ENCODE measurements at regions not wholly inside any gene's neighbourhood (a gene's known extent, or its start where the extent isn't known, plus 50 kb on each side); places are given as distances from the start of the nearest gene placed in this dataset.
"Not testable (repeated sequence)": the region's sequence is repeated elsewhere in the genome, so short reads cannot be mapped to it uniquely, and the experiment has no call there.

DNA sequence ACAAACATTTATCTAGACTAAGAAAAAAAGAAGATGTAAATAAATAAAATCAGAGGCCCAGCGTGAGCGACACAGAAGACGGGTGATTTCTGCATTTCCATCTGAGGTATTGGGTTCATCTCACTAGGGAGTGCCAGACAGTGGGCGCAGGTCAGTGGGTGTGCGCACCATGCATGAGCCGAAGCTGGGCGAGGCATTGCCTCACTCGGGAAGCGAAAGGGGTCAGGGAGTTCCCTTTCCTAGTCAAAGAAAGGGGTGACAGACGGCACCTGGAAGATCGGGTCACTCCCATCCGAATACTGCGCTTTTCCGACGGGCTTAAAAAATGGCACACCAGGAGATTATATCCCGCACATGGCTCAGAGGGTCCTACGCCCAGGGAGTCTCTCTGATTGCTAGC lies 79.5 kb upstream of the ABCD2 start:
- not testable (repeated sequence) for DNase-seq; H3K27ac ChIP-seq (ENCODE audit: low read length); H3K4me1 ChIP-seq (ENCODE audit: control insufficient read depth, insufficient read depth, low read length); H3K9me3 ChIP-seq (ENCODE audit: control insufficient read depth, low read length); H3K27me3 ChIP-seq (ENCODE audit: control insufficient read depth, insufficient read depth); H3K4me3 ChIP-seq (ENCODE audit: low read length); ATAC-seq
- intact Hi-C loops (cut with DNase I): loop anchor here in 1 of 4 donors (10.0 kb wide), 1 partner anchor 114 kb away; no protein-coding TSS in a partner anchor
- WGBS: 94% methylated on average over 17 of the region's 17 CpGs

DNA sequence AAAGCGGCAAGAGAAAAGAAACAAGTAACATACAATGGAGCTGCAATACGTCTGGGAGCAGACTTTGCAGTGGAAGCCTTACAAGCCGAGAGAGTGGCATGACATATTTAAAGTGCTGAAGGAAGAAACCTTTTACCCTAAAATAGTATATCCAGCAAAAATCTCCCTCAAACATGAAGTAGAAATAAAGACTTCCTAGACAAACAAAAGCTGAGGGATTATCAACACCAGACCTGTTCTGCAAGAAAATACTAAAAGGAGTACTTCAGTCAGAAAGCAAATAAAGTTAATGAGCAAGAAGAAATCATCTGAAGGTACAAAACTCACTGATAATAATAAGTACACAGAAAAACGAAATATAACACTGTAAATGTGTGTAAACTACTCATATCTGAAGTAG lies 77.5 kb upstream of the ABCD2 start:
- intact Hi-C loops (cut with DNase I): loop anchor here in 1 of 4 donors (10.0 kb wide), 1 partner anchor 112 kb away; no protein-coding TSS in a partner anchor
- DNase-seq (no peak), ATAC-seq (no peak)
- Histone ChIP-seq H3K4me3 (ENCODE audit: low read length) (no peak overlapping the region), H3K4me1 (ENCODE audit: control insufficient read depth, insufficient read depth, low read length) (no peaks in the 10 kb centered on the region), H3K9me3 (ENCODE audit: control insufficient read depth, low read length) (no peaks in the 10 kb centered on the region), H3K27me3 (ENCODE audit: control insufficient read depth, insufficient read depth) (no peaks in the 10 kb centered on the region), H3K27ac (ENCODE audit: low read length) (no peak overlapping the region)
- 79% methylated on average over 4 of the region's 4 CpGs for WGBS

DNA sequence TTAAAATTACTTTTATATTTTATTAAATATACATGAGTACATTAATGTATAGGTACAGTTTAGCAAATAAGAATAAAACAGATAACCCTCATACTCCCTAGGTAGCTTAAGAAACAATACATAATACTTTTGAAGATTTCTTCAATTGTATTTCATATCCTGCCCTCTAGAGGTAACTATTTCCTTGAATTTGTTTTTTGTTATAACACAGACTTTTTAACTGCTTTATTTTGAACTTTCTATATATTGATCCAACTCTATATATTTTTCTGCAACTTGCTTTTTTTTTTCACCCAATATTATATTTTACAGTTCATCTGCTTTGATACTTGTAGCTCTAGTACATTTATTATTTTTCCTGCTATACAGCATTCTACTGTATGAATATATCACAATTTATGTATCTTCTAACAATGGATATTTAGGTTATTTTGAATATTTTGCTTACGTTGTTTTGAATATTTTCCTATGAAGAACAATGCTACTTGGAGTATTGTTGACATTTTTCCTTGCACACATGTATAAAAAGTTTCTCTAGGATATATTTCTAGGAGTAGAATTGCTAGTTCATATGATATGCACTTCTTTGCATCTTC lies 72.8 kb upstream of the ABCD2 start:
- intact Hi-C loops (cut with DNase I): loop anchor here in 1 of 4 donors (10.0 kb wide), 1 partner anchor 108 kb away; no protein-coding TSS in a partner anchor
- Histone ChIP-seq H3K4me1 (ENCODE audit: control insufficient read depth, insufficient read depth, low read length) (no peaks in the 10 kb centered on the region), H3K27ac (ENCODE audit: low read length) (no peak overlapping the region), H3K9me3 (ENCODE audit: control insufficient read depth, low read length) (no peaks in the 10 kb centered on the region), H3K27me3 (ENCODE audit: control insufficient read depth, insufficient read depth) (no peaks in the 10 kb centered on the region), H3K4me3 (ENCODE audit: low read length) (no peak overlapping the region)
- 61% methylated on average over 1 of the region's 1 CpG for WGBS
- ATAC-seq (no peak), DNase-seq (no peak)

DNA sequence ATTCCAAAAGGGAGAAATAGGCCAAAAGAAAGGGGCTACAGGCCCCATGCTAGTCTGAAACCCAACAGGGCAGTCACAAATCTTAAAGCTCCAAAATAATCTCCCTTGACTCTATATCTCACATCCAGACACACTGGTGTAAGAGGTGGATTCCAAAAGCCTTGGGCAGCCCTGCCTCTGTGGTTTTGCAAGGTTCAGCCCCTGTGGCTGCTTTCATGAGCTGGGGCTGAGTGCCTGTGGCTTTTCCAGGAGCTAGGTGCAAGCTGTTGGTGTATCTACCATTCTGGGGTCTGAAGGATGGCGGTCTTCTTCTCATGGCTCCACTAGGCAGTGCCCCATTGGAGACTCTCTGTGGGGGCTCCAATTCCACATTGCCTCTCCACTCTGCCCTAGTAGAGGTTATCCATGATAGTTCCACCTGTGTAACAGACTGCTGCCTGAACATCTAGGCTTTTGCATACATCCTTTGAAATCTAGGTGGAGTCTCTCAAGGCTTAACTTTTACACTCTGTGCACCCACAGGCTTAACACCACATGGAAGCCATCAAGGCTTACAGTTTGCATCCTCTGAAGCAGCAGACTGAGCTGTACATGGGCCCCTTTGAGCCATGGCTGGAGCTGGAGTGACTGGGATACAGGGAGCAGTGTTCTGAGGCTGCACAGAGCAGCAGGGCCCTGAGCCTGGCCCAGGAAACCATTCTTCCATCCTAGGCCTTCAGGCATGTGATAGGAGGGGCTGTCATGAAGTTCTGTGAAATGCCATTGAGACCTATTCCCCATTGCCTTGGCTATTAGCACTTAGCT lies 66.5 kb upstream of the ABCD2 start:
- intact Hi-C loops (cut with DNase I): no loop called here
- Histone ChIP-seq H3K27ac (ENCODE audit: low read length) (no peak overlapping the region), H3K9me3 (ENCODE audit: control insufficient read depth, low read length) (no peaks in the 10 kb centered on the region), H3K27me3 (ENCODE audit: control insufficient read depth, insufficient read depth) (no peaks in the 10 kb centered on the region), H3K4me1 (ENCODE audit: control insufficient read depth, insufficient read depth, low read length) (no peaks in the 10 kb centered on the region), H3K4me3 (ENCODE audit: low read length) (no peak overlapping the region)
- no peak for DNase-seq
- 90% methylated on average over 1 of the region's 1 CpG for WGBS
- no peak for ATAC-seq

DNA sequence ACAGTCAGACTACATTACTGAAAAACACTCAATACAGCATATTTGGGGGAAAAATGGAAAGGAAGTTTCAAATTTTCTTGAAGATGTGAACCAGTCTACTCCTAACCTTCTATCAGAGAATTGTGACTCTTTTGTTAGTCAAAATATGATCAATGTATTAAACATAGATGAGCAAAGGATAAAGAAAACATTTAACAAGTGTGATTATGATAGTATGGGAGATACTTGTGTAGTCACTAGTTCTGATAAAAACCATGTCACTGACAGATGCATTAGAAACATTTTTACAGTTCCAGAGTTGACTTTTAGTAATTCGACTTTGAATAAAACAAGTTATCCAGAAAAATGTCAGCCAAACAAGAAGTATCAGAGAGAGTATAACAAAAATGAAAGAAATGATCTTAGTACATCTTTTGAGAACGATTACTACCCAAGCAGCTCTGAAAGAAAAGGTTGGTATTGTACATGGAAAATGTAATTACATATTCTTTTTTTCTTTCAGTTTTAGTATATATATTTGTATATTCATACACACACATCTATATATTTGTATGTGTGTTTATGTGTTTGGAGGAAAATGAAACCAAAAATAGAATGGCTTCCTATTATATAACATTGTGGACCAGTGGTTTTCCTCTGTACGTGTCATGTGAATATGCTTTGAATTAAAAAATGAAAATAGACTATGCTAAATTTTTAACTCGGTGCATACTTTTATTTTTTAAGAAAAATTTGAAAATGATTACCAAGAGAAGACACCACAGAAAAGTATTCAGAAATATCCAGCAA lies 63.3 kb upstream of the ABCD2 start:
- Histone ChIP-seq H3K27ac (ENCODE audit: low read length) (no peak overlapping the region), H3K27me3 (ENCODE audit: control insufficient read depth, insufficient read depth) (no peaks in the 10 kb centered on the region), H3K4me1 (ENCODE audit: control insufficient read depth, insufficient read depth, low read length) (no peaks in the 10 kb centered on the region), H3K4me3 (ENCODE audit: low read length) (no peak overlapping the region), H3K9me3 (ENCODE audit: control insufficient read depth, low read length) (no peaks in the 10 kb centered on the region)
- WGBS: 65% methylated on average over 4 of the region's 4 CpGs
- intact Hi-C loops (cut with DNase I): no loop called here
- DNase-seq (no peak), ATAC-seq (no peak)

DNA sequence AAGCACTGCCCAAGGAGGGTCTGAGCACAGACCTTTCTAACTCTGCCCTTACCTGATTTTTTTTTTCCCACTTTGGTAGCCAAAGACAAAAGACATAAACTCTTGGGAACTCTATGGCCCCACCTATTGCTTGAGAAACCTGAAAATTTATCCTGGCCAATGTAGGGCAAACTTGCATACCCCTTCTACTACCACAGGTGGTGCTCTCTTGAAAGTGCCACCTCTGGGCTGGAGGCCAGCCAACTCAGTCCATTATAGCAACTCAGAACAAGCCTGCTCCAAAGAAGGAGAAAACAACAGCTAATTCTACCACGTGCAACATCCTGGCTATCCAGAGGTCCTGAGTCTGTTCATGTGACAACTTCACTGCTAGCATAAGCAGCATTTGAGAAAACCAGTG lies 55.7 kb upstream of the ABCD2 start:
- DNase-seq (no peak), ATAC-seq (no peak)
- Histone ChIP-seq H3K4me1 (ENCODE audit: control insufficient read depth, insufficient read depth, low read length) (no peaks in the 10 kb centered on the region), H3K9me3 (ENCODE audit: control insufficient read depth, low read length) (no peaks in the 10 kb centered on the region), H3K27me3 (ENCODE audit: control insufficient read depth, insufficient read depth) (no peaks in the 10 kb centered on the region), H3K27ac (ENCODE audit: low read length) (no peak overlapping the region), H3K4me3 (ENCODE audit: low read length) (no peak overlapping the region)
- intact Hi-C loops (cut with DNase I): no loop called here
- WGBS: 84% methylated on average over 1 of the region's 1 CpG

DNA sequence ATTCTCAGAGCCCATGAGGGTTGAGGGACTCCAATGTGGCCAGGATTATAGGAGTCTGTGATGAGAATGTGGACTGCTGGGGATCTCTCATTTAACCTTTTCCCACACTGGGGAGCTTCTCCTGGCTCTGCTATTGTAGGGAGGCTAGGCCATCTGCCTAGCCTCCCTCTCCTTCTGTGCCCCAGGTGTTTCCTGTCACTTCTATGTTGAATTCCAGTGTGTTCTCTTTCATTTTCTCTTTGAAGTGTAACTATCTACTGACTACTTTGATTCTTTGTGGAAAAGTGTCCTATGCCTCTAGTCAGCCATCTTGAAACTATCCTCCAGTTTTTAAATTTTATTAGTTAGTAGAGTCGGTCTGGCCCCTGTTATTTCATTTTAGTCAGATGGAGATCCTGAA lies 53.4 kb upstream of the ABCD2 start:
- peaks cover 2% of the 10 kb centered on the region for H3K9me3 ChIP-seq (ENCODE audit: control insufficient read depth, low read length)
- H3K4me1 ChIP-seq (ENCODE audit: control insufficient read depth, insufficient read depth, low read length): no peaks in the 10 kb centered on the region
- no peak overlapping the region for H3K4me3 ChIP-seq (ENCODE audit: low read length)
- DNase-seq (no peak), ATAC-seq (no peak)
- H3K27ac ChIP-seq (ENCODE audit: low read length): no peak overlapping the region
- intact Hi-C loops (cut with DNase I): no loop called here
- 67% methylated on average over 1 of the region's 1 CpG for WGBS
- H3K27me3 ChIP-seq (ENCODE audit: control insufficient read depth, insufficient read depth): no peaks in the 10 kb centered on the region

DNA sequence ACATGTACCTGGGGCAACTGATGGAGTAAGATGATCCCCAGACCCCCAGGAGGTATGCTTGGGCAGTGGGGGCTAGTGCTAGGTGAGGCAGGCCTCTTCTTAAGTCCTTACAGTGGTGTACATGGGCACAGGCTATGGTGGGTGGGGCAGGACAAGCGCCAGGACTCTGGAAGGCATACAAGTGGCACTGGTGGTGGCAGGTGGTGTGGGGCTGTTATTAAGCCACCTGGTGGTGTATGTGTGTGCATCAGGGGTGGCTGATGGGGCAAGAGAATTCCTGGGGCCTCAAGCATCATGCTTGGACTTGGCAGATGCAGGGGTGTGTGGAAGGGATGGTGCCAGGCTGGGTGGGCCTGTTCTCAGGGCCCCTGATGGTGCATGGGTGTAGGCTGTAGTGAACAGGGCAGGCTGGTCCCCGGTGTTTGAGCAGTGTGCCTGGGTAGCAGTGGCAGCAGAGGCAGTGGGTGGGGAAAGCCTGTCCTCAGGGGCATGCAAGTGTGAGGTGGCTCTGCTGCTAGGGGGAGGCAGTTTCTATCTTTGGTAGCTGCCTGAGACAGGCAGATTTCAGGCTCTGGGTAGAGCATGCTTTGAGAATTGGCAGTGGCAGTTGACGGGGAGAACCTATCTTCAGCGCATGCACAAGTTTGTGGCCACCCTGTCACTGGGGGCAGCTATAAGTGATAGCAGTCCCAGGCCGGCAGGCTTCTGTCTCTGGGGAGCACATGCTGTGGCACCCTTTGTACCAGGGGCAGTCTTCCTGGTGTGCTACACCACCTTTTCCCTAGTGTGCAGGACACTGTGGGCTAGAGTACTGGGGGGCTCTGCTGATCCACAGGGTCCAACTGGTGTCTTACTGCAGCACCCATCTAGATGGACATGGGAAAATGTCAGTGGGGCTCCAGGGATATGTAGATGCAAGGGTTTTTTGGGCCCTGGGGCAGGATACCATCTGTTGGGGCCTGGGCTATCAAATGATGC lies 52.6 kb upstream of the ABCD2 start:
- Histone ChIP-seq H3K4me3 (ENCODE audit: low read length) (no peak overlapping the region), H3K27me3 (ENCODE audit: control insufficient read depth, insufficient read depth) (no peaks in the 10 kb centered on the region), H3K9me3 (ENCODE audit: control insufficient read depth, low read length) (peaks cover 2% of the 10 kb centered on the region), H3K4me1 (ENCODE audit: control insufficient read depth, insufficient read depth, low read length) (no peaks in the 10 kb centered on the region), H3K27ac (ENCODE audit: low read length) (no peak overlapping the region)
- ATAC-seq: no peak
- no peak for DNase-seq
- WGBS: 88% methylated on average over 5 of the region's 5 CpGs
- intact Hi-C loops (cut with DNase I): no loop called here

DNA sequence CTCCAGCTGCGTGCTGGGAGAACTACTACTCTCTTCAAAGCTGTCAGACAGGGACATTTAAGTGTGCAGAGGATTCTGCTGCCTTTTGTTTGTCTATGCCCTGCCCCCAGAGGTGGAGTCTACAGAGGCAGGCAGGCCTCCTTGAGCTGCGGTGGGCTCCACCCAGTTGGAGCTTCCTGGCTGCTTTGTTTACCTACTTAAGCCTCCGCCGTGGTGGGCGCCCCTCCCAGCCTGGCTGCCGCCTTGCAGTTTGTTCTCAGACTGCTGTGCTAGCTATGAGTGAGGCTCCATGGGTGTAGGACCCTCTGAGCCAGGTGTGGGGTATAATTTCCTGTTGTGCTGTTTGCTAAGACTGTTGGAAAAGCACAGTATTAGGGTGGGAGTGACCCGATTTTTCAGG lies 49.9 kb upstream of the ABCD2 start:
- intact Hi-C loops (cut with DNase I); H3K4me1 ChIP-seq (ENCODE audit: control insufficient read depth, insufficient read depth, low read length); H3K27me3 ChIP-seq (ENCODE audit: control insufficient read depth, insufficient read depth); ATAC-seq; H3K27ac ChIP-seq (ENCODE audit: low read length); H3K9me3 ChIP-seq (ENCODE audit: control insufficient read depth, low read length); H3K4me3 ChIP-seq (ENCODE audit: low read length); DNase-seq: not testable (repeated sequence)
- 75% methylated on average over 7 of the region's 7 CpGs for WGBS

All from right cardiac atrium (tissue), 5 donors.